ENCODE measurements at regions not wholly inside any gene's neighbourhood (a gene's known extent, or its start where the extent isn't known, plus 50 kb on each side); places are given as distances from the start of the nearest gene placed in this dataset.

DNA sequence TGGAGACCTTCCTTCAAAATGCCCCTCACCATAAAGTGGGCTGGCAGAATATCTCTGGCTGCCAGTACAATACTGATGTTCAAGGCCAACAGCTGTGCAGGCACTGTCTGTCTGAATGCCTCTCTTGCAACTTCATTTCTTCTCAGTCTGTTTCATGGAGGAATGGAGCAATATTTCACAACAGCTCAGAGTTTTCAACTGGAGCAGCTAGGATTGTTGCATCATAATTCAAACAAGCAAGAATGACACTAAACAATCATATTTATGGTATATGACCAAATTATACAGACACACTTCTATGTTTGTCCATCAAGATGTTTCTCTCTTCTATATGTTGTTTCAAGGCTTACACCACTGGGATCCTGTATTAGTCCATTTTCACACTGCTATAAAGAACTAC is 444.2 kb downstream of the LRATD1 start:
- Mint-ChIP-seq H3K36me3 (ENCODE audit: insufficient read depth, unreplicated experiment) (no peaks in the 10 kb centered on the region), H3K4me3 (ENCODE audit: unreplicated experiment) (no peak overlapping the region), H3K27me3 (ENCODE audit: insufficient read depth, unreplicated experiment) (no peaks in the 10 kb centered on the region), H3K9me3 (ENCODE audit: unreplicated experiment) (no peaks in the 10 kb centered on the region), H3K27ac (ENCODE audit: low read depth, unreplicated experiment) (no peak overlapping the region), H3K4me1 (ENCODE audit: insufficient read depth, unreplicated experiment) (no peaks in the 10 kb centered on the region)
- TF ChIP-seq, protein P1, sequence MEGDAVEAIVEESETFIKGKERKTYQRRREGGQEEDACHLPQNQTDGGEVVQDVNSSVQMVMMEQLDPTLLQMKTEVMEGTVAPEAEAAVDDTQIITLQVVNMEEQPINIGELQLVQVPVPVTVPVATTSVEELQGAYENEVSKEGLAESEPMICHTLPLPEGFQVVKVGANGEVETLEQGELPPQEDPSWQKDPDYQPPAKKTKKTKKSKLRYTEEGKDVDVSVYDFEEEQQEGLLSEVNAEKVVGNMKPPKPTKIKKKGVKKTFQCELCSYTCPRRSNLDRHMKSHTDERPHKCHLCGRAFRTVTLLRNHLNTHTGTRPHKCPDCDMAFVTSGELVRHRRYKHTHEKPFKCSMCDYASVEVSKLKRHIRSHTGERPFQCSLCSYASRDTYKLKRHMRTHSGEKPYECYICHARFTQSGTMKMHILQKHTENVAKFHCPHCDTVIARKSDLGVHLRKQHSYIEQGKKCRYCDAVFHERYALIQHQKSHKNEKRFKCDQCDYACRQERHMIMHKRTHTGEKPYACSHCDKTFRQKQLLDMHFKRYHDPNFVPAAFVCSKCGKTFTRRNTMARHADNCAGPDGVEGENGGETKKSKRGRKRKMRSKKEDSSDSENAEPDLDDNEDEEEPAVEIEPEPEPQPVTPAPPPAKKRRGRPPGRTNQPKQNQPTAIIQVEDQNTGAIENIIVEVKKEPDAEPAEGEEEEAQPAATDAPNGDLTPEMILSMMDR (IDR thresholded peaks at IDR 0.05; ENCODE audit: unreplicated experiment): no peak
- no TSS peak for BruUV-seq (replicated peaks)
- POLR2A ChIA-PET: no interaction called here
- no peak for DNase-seq (ENCODE audit: unreplicated experiment)
- CTCF ChIA-PET: interaction anchor here (0.5 kb wide), 1 partner anchor 80 kb away, joined by 4 read pairs; no protein-coding TSS in a partner anchor
- intact Hi-C loops (cut with micrococcal nuclease): no loop called here

DNA sequence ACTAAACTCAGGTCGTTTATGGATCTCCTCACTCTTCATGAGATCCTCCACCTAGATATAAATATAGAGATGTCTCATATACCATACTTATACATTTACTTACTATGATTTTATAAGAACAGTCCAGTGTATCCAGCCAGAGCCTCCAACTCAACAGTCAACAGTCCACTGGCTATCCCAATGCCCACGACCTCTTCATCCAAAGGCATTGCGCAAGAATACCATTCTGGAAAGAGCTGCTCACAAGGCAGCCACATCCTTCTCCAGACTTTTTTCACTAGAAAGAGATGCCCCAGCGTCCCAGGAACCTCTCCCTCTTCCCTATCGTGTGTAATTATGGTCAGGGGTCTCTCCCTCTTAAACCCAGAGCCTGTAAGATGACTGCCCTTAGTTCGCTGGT is 448.8 kb downstream of the LRATD1 start:
- Mint-ChIP-seq H3K9me3 (ENCODE audit: unreplicated experiment) (no peaks in the 10 kb centered on the region), H3K27me3 (ENCODE audit: insufficient read depth, unreplicated experiment) (no peaks in the 10 kb centered on the region), H3K4me1 (ENCODE audit: insufficient read depth, unreplicated experiment) (no peaks in the 10 kb centered on the region), H3K27ac (ENCODE audit: low read depth, unreplicated experiment) (no peak overlapping the region), H3K36me3 (ENCODE audit: insufficient read depth, unreplicated experiment) (no peaks in the 10 kb centered on the region), H3K4me3 (ENCODE audit: unreplicated experiment) (no peak overlapping the region)
- TF ChIP-seq, protein P1 (IDR thresholded peaks at IDR 0.05; ENCODE audit: unreplicated experiment): no peak
- ChIA-PET CTCF (interaction anchor here (1.2 kb wide), 1 partner anchor 10 kb away, joined by 4 read pairs; no protein-coding TSS in a partner anchor), POLR2A (no interaction called here)
- DNase-seq (ENCODE audit: unreplicated experiment): no peak
- no TSS peak for BruUV-seq (replicated peaks)
- intact Hi-C loops (cut with micrococcal nuclease): no loop called here

DNA sequence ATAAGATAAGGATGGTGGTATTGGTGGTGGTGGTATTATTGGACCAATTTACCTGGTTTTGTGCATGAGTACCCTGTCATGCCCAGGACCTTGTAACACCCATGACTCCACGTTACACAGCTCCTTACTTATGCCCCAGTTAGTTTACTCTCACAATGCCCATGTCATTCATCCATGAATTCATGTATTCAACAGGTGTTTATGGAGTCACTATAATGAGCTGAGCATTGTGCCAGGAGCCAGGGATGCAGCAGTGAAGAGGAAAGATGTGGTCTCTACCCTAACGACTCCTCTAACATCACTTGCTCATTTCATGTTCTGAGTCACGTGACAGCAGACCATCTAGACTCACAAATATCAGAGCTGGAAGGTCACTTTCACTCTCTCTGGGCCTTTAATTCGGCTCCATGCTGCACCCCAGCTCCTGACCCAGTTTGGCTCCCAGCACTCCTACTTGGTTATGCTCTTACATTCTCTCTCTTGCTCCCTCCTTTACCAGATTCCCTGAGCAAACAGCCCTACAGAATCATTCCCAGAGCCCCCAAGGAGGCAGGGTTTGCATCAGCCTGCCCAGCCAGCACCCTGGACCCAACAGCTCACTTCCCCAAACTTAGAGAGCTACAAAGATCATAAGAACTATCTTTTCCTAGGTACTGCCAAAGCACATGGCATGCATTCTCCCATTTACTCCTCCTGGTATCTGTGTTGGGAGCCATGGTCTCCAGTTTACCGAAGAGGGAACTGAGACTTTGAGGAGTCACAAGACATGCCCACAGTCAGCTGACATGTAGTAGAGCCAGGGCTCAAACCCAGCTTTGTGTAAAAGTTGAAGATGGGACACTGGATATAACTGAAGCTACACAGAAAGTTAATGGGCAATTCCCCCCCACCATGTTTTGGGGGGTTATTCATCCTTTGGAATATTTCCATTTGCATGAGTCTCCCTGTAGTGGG is 449.9 kb downstream of the LRATD1 start:
- no peaks in the 10 kb centered on the region for H3K27me3 Mint-ChIP-seq (ENCODE audit: insufficient read depth, unreplicated experiment)
- DNase-seq (ENCODE audit: unreplicated experiment): no peak
- no peak overlapping the region for H3K27ac Mint-ChIP-seq (ENCODE audit: low read depth, unreplicated experiment)
- H3K4me1 Mint-ChIP-seq (ENCODE audit: insufficient read depth, unreplicated experiment): no peaks in the 10 kb centered on the region
- intact Hi-C loops (cut with micrococcal nuclease): no loop called here
- ChIA-PET POLR2A (interaction anchor here (0.8 kb wide), 1 partner anchor 13 kb away, joined by 3 read pairs; no protein-coding TSS in a partner anchor), CTCF (interaction anchor here (0.5 kb wide), 1 partner anchor 372 kb away, joined by 6 read pairs; no protein-coding TSS in a partner anchor)
- TF ChIP-seq, protein P1 (IDR thresholded peaks at IDR 0.05; ENCODE audit: unreplicated experiment): no peak
- no peaks in the 10 kb centered on the region for H3K9me3 Mint-ChIP-seq (ENCODE audit: unreplicated experiment)
- BruUV-seq (replicated peaks): no TSS peak
- no peak overlapping the region for H3K4me3 Mint-ChIP-seq (ENCODE audit: unreplicated experiment)
- no peaks in the 10 kb centered on the region for H3K36me3 Mint-ChIP-seq (ENCODE audit: insufficient read depth, unreplicated experiment)

DNA sequence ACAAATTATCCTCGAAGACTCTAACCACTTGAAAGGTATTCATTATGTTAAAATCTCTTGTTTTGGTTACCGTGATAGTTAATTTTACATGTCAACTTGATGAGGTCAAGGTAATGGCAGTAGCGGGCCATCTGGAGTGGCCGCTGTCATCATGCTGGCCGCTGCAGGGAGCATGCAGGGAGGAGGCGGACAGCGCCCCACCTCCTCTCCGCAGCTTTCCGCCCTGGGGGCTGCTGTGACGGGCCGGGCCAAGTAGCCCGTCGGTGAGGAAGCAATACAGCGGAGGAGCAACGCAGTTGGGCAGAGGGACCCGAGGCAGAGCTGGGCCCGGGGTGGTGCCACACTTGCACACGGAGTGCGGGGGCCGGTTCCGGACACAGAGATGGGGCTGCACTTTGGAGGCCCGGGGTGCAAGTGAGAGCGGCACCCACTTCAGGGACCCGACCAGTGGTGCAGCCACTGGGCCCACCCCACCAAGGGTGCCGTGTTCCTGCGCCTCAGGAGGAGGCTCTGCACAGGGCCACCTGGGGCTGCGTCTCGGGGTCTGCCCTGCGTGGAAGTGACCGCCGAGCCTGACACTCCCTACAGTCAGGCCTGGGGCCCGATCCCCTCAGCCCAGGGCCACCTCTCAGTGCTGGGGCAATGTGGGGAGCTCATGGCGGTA is 452.4 kb downstream of the LRATD1 start:
- ChIA-PET POLR2A (interaction anchor here (0.6 kb wide), 1 partner anchor 263 kb away, joined by 4 read pairs; no protein-coding TSS in a partner anchor), CTCF (no interaction called here)
- no peaks in the 10 kb centered on the region for H3K36me3 Mint-ChIP-seq (ENCODE audit: insufficient read depth, unreplicated experiment)
- no peak overlapping the region for H3K4me3 Mint-ChIP-seq (ENCODE audit: unreplicated experiment)
- intact Hi-C loops (cut with micrococcal nuclease): no loop called here
- H3K27ac Mint-ChIP-seq (ENCODE audit: low read depth, unreplicated experiment): no peak overlapping the region
- no peaks in the 10 kb centered on the region for H3K27me3 Mint-ChIP-seq (ENCODE audit: insufficient read depth, unreplicated experiment)
- BruUV-seq (replicated peaks): no TSS peak
- no peak for DNase-seq (ENCODE audit: unreplicated experiment)
- no peaks in the 10 kb centered on the region for H3K4me1 Mint-ChIP-seq (ENCODE audit: insufficient read depth, unreplicated experiment)
- TF ChIP-seq, protein P1 (IDR thresholded peaks at IDR 0.05; ENCODE audit: unreplicated experiment): no peak
- no peaks in the 10 kb centered on the region for H3K9me3 Mint-ChIP-seq (ENCODE audit: unreplicated experiment)
